Endothelial cell of umbilical vein (primary cell): ENCODE measurements at regions not wholly inside any gene's neighbourhood (a gene's known extent, or its start where the extent isn't known, plus 50 kb on each side); places are given as distances from the start of the nearest gene placed in this dataset.
A peak's percentile ranks its signal among the peaks of the same experiment; 100 is the strongest.

Source experiments
- BruUV-seq: library from RNA; stranded (reverse); fragments of 400-500 nt; replicated peaks from 2 replicates; lab custom pipeline; 2021; lab: Mats Ljungman, UMichigan
- CTCF ChIA-PET: fragments of 300-600, 350-600 bp; sonication (Branson Sonifier 250); formaldehyde crosslinking; loops from one replicate; lab custom pipeline; 2021; ENCODE audit warnings: antibody characterized with exemption, inconsistent platforms; lab: Charles Lee
- POLR2A ChIA-PET: fragments of 300-600, 350-600 bp; sonication (Branson Sonifier 250); formaldehyde crosslinking; loops from one replicate; lab custom pipeline; 2021; ENCODE audit warnings: antibody characterized with exemption, inconsistent platforms; lab: Charles Lee
- DNase-seq: peaks from one replicate; pipeline ENCODE4 v3.0.0-alpha.2; 2011; ENCODE audit warnings: low read depth, low spot score
- FAIRE-seq: peaks from 2 replicates; lab custom pipeline; 2011; peaks lifted over from hg19 to GRCh38; lab: Jason Lieb, UNC
- H2AFZ ChIP-seq: 2 replicates; pipeline ENCODE4 v1.6.0; 2012; ENCODE audit warnings: low read depth, low read length, control low read depth, inconsistent platforms
- H3K27ac ChIP-seq: 2 replicates; pipeline ENCODE4 v1.5.1; 2011; ENCODE audit warnings: low read depth, mild to moderate bottlenecking, control low read depth, low read length, moderate library complexity; ENCODE audit not compliant: insufficient read depth
- H3K27me3 ChIP-seq, 2 experiments: 2 replicates each; pipeline versions ENCODE4 v1.6.0 to v1.6.1; 2011; ENCODE audit warnings: low read length in 2 of 2, mixed read lengths in 1 of 2; ENCODE audit not compliant: control insufficient read depth in 2 of 2, insufficient read depth in 2 of 2
- H3K36me3 ChIP-seq, 2 experiments: 2 replicates in 1 of 2; 3 replicates in 1 of 2; pipeline ENCODE4 v1.5.1; 2011; ENCODE audit warnings: low read length in 2 of 2, mild to moderate bottlenecking in 1 of 2, moderate library complexity in 1 of 2; ENCODE audit not compliant: control insufficient read depth in 2 of 2, insufficient read depth in 2 of 2; ENCODE audit errors: extremely low read depth in 1 of 2
- H3K4me1 ChIP-seq: 3 replicates; pipeline ENCODE4 v1.5.1; 2011; ENCODE audit warnings: mild to moderate bottlenecking, low read length; ENCODE audit not compliant: control insufficient read depth, insufficient read depth; ENCODE audit errors: extremely low read depth
- H3K4me2 ChIP-seq: 2 replicates; pipeline ENCODE4 v1.6.1; 2011; ENCODE audit warnings: low read length, control low read depth, mixed read lengths; ENCODE audit not compliant: insufficient read depth
- H3K4me3 ChIP-seq, 3 experiments: fragments of 200-600 bp in 1 of 3; sonication (generic), shearing (Covaris generic) in 1 of 3; replicated peaks in 1 of 3; 2 replicates each; pipeline ENCODE4 v1.5.1; 2011 to 2016; ENCODE audit warnings: control low read depth in 3 of 3, low read length in 3 of 3, mild to moderate bottlenecking in 2 of 3, inconsistent platforms in 1 of 3, low read depth in 1 of 3, moderate library complexity in 1 of 3; ENCODE audit not compliant: insufficient read depth in 1 of 3
- H3K79me2 ChIP-seq: 2 replicates; pipeline ENCODE4 v1.6.0; 2012; ENCODE audit warnings: low read length, inconsistent platforms; ENCODE audit not compliant: control insufficient read depth, insufficient read depth
- H3K9ac ChIP-seq: replicated peaks from 2 replicates; pipeline ENCODE3; 2011; ENCODE audit warnings: low read length, control low read depth; ENCODE audit not compliant: insufficient read depth; ENCODE audit errors: extremely low read depth
- H3K9me1 ChIP-seq: replicated peaks from 3 replicates; pipeline ENCODE4 v1.6.0; 2011; ENCODE audit warnings: mild to moderate bottlenecking, low read length; ENCODE audit not compliant: control insufficient read depth, insufficient read depth; ENCODE audit errors: extremely low read depth
- H3K9me3 ChIP-seq: replicated peaks from 2 replicates; pipeline ENCODE4 v1.5.1; 2012; ENCODE audit warnings: low read length, inconsistent platforms; ENCODE audit not compliant: control insufficient read depth, insufficient read depth
- H4K20me1 ChIP-seq: replicated peaks from 2 replicates; pipeline ENCODE3; 2011; ENCODE audit warnings: mild to moderate bottlenecking, low read length; ENCODE audit not compliant: control insufficient read depth, insufficient read depth; ENCODE audit errors: extremely low read depth
- EZH2 ChIP-seq: IDR thresholded peaks from 2 replicates; pipeline ENCODE4 v1.6.1; 2012; ENCODE audit warnings: borderline replicate concordance, low read depth, mild to moderate bottlenecking, moderate library complexity, low read length, inconsistent platforms; ENCODE audit not compliant: severe bottlenecking
- FOS ChIP-seq: IDR thresholded peaks from 2 replicates; pipeline ENCODE4 v1.6.1; 2011; ENCODE audit warnings: mild to moderate bottlenecking, low read length, moderate library complexity, borderline replicate concordance; ENCODE audit not compliant: insufficient read depth
- GATA2 ChIP-seq: IDR thresholded peaks from 2 replicates; pipeline ENCODE4 v1.7.0; 2011; ENCODE audit warnings: low read depth, mild to moderate bottlenecking, moderate library complexity, mixed read lengths, low read length; ENCODE audit not compliant: insufficient read length, insufficient read depth
- JUN ChIP-seq: IDR thresholded peaks from 2 replicates; pipeline ENCODE4 v1.6.1; 2011; ENCODE audit warnings: borderline replicate concordance, low read depth; ENCODE audit not compliant: insufficient read length, insufficient read depth
- MYC ChIP-seq: IDR thresholded peaks from one replicate; pipeline ENCODE4 v1.6.1; 2011; ENCODE audit warnings: mild to moderate bottlenecking, low read depth, low read length
- POLR2A ChIP-seq: IDR thresholded peaks from 2 replicates; pipeline ENCODE4 v1.6.1; 2012; ENCODE audit warnings: low read depth, mild to moderate bottlenecking, control low read depth, low read length
- POLR2AphosphoS5 ChIP-seq: IDR thresholded peaks from 2 replicates; pipeline ENCODE4 v1.6.1; 2012; ENCODE audit warnings: low read depth, mild to moderate bottlenecking, control low read depth, low read length, moderate library complexity; ENCODE audit not compliant: insufficient read depth
- dilution Hi-C: fragments of 300-500 bp; cut with MboI; formaldehyde crosslinking; loops from one replicate; pipeline ENCODE4 v1.15.0; 2019; ENCODE audit warnings: low sequenced_read_pairs; ENCODE audit not compliant: extremely low pct_ligation_motif_present
- intact Hi-C: fragments of 100-400 bp; cut with micrococcal nuclease; formaldehyde crosslinking; loops from one replicate; pipeline ENCODE4 v1.10.0; 2022
- TF ChIP-seq, protein P1 (sequence below), 2 donors: IDR thresholded peaks; 1 replicate in 1 of 2; 2 replicates in 1 of 2; pipeline ENCODE4 v1.5.1; 2011; ENCODE audit warnings: low read length in 2 of 2, mild to moderate bottlenecking in 2 of 2, moderate library complexity in 2 of 2, control low read depth in 1 of 2, inconsistent platforms in 1 of 2, low read depth in 1 of 2; ENCODE audit not compliant: insufficient read depth in 1 of 2; ENCODE audit errors: extremely low read depth in 1 of 2
- TF ChIP-seq, protein P2 (sequence below): IDR thresholded peaks from 2 replicates; pipeline ENCODE4 v1.6.1; 2011; ENCODE audit not compliant: insufficient read depth, insufficient read length

DNA sequence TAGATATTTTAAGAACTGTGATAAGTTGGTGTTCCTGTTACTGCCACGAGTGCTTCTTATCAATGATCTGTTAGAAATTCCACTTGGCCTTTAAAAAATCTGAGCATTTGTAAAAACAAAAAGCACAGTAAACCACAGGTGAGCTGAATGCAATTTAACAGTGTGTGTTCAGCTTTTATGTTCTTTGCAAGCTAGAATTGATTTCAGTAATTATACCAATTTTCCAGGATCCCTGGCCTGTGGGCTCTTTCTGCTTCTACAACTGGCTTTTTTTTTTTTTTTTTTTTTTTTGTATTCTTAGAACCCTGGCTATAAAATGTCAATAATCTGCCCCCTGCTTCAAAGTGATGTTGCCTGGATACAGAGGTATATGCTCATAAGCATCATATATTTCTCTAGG is 548.5 kb upstream of the SLC8A1 start:
- no peaks in the 10 kb centered on the region for H3K36me3 ChIP-seq
- no peaks in the 10 kb centered on the region for H4K20me1 ChIP-seq
- no peak overlapping the region for H3K4me2 ChIP-seq
- FAIRE-seq = no peak
- dilution Hi-C loops (no loop called here), intact Hi-C loops (no loop called here)
- H3K9me1 ChIP-seq = no peaks in the 10 kb centered on the region
- H3K27me3 ChIP-seq = no peaks in the 10 kb centered on the region
- CTCF ChIA-PET = no interaction called here
- no peak overlapping the region for H2AFZ ChIP-seq
- H3K4me1 ChIP-seq = no peaks in the 10 kb centered on the region
- no peak for DNase-seq
- H3K9ac ChIP-seq = no peak overlapping the region
- no peak overlapping the region for H3K27ac ChIP-seq
- no peak for TF ChIP-seq JUN
- no peak for TF ChIP-seq EZH2
- TF ChIP-seq, protein P1, sequence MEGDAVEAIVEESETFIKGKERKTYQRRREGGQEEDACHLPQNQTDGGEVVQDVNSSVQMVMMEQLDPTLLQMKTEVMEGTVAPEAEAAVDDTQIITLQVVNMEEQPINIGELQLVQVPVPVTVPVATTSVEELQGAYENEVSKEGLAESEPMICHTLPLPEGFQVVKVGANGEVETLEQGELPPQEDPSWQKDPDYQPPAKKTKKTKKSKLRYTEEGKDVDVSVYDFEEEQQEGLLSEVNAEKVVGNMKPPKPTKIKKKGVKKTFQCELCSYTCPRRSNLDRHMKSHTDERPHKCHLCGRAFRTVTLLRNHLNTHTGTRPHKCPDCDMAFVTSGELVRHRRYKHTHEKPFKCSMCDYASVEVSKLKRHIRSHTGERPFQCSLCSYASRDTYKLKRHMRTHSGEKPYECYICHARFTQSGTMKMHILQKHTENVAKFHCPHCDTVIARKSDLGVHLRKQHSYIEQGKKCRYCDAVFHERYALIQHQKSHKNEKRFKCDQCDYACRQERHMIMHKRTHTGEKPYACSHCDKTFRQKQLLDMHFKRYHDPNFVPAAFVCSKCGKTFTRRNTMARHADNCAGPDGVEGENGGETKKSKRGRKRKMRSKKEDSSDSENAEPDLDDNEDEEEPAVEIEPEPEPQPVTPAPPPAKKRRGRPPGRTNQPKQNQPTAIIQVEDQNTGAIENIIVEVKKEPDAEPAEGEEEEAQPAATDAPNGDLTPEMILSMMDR (IDR thresholded peaks at IDR 0.05; ENCODE audit: extremely low read depth in 1 of 2, insufficient read depth in 1 of 2, low read depth in 1 of 2, low read length in 2 of 2) = no peak
- BruUV-seq = no TSS peak
- POLR2A ChIA-PET = no interaction called here
- H3K4me3 ChIP-seq = no peak overlapping the region
- no peaks in the 10 kb centered on the region for H3K9me3 ChIP-seq
- no peaks in the 10 kb centered on the region for H3K79me2 ChIP-seq

DNA sequence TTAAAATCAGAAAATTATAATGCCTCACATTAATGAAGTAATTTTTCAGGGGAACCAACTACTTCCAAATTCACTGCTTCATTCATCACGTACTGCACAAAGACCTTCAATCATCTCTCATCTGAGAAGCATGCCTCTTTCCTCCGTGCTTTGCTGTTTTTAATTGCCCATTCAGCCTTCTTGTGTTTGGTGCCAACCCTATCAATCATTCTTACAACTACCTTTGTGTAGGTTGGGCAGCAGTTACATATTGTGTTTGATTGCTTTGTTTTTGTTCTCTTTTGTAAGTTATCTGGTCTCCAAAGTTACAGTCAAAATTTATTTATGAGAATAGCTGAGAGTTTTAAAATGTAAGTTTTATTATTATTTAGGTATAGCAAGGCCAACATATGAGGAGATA is 549.0 kb upstream of the SLC8A1 start:
- TF ChIP-seq, protein P2, sequence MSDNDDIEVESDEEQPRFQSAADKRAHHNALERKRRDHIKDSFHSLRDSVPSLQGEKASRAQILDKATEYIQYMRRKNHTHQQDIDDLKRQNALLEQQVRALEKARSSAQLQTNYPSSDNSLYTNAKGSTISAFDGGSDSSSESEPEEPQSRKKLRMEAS = no peak
- TF ChIP-seq EZH2 = no peak
- no peak for TF ChIP-seq POLR2AphosphoS5
- TF ChIP-seq, protein P1 (IDR thresholded peaks at IDR 0.05; ENCODE audit: extremely low read depth in 1 of 2, insufficient read depth in 1 of 2, low read depth in 1 of 2, low read length in 2 of 2) = no peak
- TF ChIP-seq FOS = no peak
- no peak for TF ChIP-seq GATA2
- no peak for TF ChIP-seq JUN
- TF ChIP-seq MYC = no peak
- no peak for TF ChIP-seq POLR2A
- Histone ChIP-seq H3K4me2 (no peak overlapping the region), H3K9me3 (no peaks in the 10 kb centered on the region), H3K9me1 (no peaks in the 10 kb centered on the region), H3K4me3 (no peak overlapping the region), H3K27me3 (no peaks in the 10 kb centered on the region), H2AFZ (peak overlapping the region; percentile 48), H4K20me1 (no peaks in the 10 kb centered on the region), H3K79me2 (no peaks in the 10 kb centered on the region), H3K27ac (no peak overlapping the region), H3K9ac (no peak overlapping the region), H3K36me3 (no peaks in the 10 kb centered on the region), H3K4me1 (no peaks in the 10 kb centered on the region)
- no peak for FAIRE-seq
- peak; percentile 24 for DNase-seq
- CTCF ChIA-PET = no interaction called here
- BruUV-seq = no TSS peak
- POLR2A ChIA-PET = no interaction called here
- dilution Hi-C loops = no loop called here
- intact Hi-C loops = no loop called here
